ENCODE measurements at regions not wholly inside any gene's neighbourhood (a gene's known extent, or its start where the extent isn't known, plus 50 kb on each side); places are given as distances from the start of the nearest gene placed in this dataset.

DNA sequence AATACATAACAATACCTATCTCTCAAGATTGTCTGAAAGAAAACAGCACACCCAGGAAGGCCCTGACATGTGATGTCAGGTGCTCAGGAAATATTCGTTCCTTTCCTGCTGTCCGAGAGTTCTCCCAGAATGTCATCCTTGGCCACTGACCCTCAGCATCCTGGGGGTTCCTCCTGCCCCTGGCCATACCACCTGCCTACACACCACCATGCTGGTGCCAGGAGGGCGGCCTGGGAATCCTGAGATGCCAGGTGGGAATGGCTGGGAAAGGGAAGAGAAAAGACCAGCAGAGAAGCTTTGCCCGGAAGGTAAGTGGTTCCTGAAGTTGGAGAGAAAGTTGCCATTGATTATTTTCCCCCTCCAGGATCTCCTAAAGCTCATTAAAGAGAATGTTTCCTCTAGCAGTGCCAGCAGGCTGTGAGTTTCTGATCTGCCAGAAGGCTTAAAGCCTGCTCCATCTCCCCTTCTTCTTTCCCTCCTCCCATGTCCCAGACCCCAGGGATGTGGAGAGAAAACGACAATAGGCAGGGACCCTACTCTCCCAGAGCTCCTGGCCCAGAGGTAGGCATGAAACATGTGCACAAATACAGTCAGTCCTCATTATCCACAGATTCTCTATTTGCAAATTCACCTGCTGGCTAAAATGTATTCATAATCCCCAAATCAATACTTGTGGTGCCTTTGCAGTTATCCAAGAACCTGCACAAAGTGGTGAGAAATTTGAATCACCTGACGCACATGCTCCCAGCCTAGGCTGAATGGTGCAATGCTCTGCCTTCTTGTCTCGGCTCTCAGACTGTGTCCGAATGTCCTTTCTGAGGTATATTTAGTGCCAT is 147.1 kb upstream of the MYCN start:
- Histone ChIP-seq H3K9me3 (no peaks in the 10 kb centered on the region), H3K27me3 (no peaks in the 10 kb centered on the region), H3K4me3 (no peak overlapping the region), H3K27ac (no peak overlapping the region), H3K4me1 (no peaks in the 10 kb centered on the region), H3K36me3 (no peaks in the 10 kb centered on the region)
- TF ChIP-seq POLR2A (IDR thresholded peaks at IDR 0.05), result no peak
- TF ChIP-seq, protein P1, sequence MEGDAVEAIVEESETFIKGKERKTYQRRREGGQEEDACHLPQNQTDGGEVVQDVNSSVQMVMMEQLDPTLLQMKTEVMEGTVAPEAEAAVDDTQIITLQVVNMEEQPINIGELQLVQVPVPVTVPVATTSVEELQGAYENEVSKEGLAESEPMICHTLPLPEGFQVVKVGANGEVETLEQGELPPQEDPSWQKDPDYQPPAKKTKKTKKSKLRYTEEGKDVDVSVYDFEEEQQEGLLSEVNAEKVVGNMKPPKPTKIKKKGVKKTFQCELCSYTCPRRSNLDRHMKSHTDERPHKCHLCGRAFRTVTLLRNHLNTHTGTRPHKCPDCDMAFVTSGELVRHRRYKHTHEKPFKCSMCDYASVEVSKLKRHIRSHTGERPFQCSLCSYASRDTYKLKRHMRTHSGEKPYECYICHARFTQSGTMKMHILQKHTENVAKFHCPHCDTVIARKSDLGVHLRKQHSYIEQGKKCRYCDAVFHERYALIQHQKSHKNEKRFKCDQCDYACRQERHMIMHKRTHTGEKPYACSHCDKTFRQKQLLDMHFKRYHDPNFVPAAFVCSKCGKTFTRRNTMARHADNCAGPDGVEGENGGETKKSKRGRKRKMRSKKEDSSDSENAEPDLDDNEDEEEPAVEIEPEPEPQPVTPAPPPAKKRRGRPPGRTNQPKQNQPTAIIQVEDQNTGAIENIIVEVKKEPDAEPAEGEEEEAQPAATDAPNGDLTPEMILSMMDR (IDR thresholded peaks at IDR 0.05), result no peak
- DNase-seq, result no peak

DNA sequence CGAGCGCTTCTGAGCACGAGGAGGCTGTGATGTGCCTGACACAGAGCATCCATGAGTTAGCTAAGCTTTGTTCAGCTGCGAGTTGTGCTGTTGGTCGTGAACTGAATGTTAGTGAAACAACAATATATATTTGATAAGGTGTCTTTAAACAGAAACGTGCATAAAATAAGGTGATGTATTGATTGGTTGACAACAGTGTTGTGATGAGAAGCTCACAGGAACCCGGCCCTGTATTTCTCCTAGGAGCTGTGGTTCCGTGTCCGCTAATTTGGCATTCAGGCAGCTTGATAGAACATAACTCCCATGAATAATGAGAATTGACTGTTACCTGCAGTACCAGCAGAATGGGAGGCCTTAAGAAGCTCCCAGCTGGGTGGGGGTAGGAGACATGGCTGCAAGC is 146.4 kb upstream of the MYCN start:
- no peak for DNase-seq
- Histone ChIP-seq H3K4me3 (no peak overlapping the region), H3K27me3 (no peaks in the 10 kb centered on the region), H3K27ac (no peak overlapping the region), H3K36me3 (no peaks in the 10 kb centered on the region), H3K9me3 (no peaks in the 10 kb centered on the region), H3K4me1 (no peaks in the 10 kb centered on the region)
- TF ChIP-seq, protein P1 (IDR thresholded peaks at IDR 0.05), result no peak
- no peak for TF ChIP-seq POLR2A (IDR thresholded peaks at IDR 0.05)

DNA sequence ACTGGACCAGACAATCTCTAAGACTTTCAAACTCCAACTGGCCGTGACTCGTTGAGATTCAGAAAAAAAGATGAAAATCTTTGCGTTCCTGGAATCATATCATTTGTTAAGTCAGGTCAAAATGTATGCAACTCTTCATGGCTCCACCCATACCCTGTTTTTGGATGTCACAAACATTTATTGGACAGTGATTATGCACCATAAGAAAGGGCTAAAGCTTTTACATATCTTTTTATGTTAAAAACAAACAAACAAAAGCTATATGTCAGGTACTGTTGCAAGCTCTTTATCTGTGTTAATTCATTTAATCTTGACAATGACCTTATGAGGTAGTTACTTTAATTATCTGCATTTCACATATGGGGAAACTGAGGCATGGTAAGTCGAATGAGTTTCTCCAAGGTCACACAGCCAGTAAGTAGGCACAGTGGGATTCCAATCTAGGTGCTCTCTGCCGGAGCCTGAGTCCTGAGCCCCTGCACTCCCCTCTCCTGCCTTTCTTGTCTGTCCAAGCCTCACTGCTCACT is 145.7 kb upstream of the MYCN start:
- no peak for DNase-seq
- Histone ChIP-seq H3K36me3 (no peaks in the 10 kb centered on the region), H3K27ac (no peak overlapping the region), H3K9me3 (no peaks in the 10 kb centered on the region), H3K4me1 (no peaks in the 10 kb centered on the region), H3K27me3 (no peaks in the 10 kb centered on the region), H3K4me3 (no peak overlapping the region)
- TF ChIP-seq, protein P1 (IDR thresholded peaks at IDR 0.05), result no peak
- no peak for TF ChIP-seq POLR2A (IDR thresholded peaks at IDR 0.05)

DNA sequence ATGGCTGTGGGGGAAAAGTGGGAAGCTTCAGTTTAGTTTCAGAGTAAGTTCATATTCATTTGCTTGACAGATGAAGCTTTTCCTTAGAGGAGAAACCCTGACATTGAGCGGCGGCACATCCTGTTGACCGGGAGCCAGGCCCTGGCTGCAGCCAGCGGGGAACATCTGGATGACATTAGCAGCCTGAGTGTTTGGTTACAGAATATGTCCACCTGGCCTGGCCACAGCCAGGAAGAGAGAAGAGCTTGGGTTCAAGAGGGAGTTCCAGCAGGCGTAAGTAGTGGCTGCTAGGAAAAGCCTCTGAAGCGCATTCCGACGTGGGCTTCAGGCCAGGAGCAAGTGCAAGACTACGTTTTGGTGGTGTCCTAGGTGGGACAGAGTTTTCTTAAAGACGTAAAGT is 144.9 kb upstream of the MYCN start:
- Histone ChIP-seq H3K36me3 (no peaks in the 10 kb centered on the region), H3K4me3 (no peak overlapping the region), H3K9me3 (no peaks in the 10 kb centered on the region), H3K4me1 (no peaks in the 10 kb centered on the region), H3K27ac (no peak overlapping the region), H3K27me3 (no peaks in the 10 kb centered on the region)
- DNase-seq, result no peak
- TF ChIP-seq, protein P1 (IDR thresholded peaks at IDR 0.05), result no peak
- TF ChIP-seq POLR2A (IDR thresholded peaks at IDR 0.05), result no peak

DNA sequence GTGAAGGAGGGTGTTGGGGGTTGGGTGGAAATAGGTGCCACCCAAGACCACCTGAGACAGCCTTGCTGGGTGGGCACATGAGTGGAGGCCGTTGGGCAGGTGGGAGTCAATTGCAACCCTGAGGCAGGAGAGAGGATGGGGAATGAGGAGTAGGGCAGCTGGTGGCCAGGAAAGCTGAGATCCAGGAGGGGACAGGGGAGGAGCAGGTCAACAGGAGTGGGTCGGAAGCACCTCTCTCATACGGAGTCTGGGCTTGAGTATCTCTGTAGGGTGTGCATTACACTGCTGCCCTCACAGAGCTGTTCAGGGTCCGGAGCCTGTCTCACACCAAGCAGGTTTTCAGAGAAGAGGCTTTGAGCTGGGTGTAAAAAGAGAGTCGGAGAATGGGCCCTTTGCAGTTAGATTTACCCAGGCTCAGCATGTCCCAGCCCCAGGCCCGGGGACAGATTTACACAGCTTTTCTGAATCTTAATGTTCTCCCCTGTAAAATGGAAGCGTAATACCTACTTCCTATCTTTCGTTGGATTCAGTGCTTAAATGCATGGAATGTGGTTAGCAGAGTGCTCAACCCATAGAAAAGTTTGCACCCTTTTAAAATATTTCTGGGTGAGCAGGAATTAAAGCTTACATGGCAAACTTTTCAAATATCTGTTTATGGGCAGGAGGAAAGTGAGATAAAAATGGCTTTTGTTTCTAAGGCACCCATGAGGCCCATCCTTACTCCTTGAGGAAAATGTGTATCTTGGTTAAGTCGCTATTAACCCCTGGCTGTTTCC is 144.0 kb upstream of the MYCN start:
- no peak for TF ChIP-seq POLR2A (IDR thresholded peaks at IDR 0.05)
- TF ChIP-seq, protein P1 (IDR thresholded peaks at IDR 0.05), result no peak
- Histone ChIP-seq H3K4me3 (no peak overlapping the region), H3K36me3 (no peaks in the 10 kb centered on the region), H3K4me1 (no peaks in the 10 kb centered on the region), H3K27ac (no peak overlapping the region), H3K27me3 (no peaks in the 10 kb centered on the region), H3K9me3 (no peaks in the 10 kb centered on the region)
- DNase-seq, result no peak

Measured in Peyer's patch (tissue), 4 donors.